ENCODE measurements at regions not wholly inside any gene's neighbourhood (a gene's known extent, or its start where the extent isn't known, plus 50 kb on each side); places are given as distances from the start of the nearest gene placed in this dataset.

- no peaks in the 10 kb centered on the region for H3K27me3 ChIP-seq (ENCODE audit: control insufficient read depth, insufficient read depth, low read length)
- CTCF ChIA-PET: no interaction called here
- POLR2A ChIA-PET: interaction anchor here (0.7 kb wide), 1 partner anchor 1604 kb away, joined by 5 read pairs; no protein-coding TSS in a partner anchor
- in situ Hi-C loops (cut with HindIII; ENCODE audit: low pct_unique_long_range_greater_than_20kb, low sequenced_read_pairs) (no loop called here), intact Hi-C loops (cut with micrococcal nuclease; ENCODE audit: unreplicated experiment) (no loop called here)
- no peaks in the 10 kb centered on the region for H3K4me1 ChIP-seq (ENCODE audit: control insufficient read depth, insufficient read depth, low read length)
- H3K27ac ChIP-seq (ENCODE audit: low read length): no peak overlapping the region
- TF ChIP-seq REST (IDR thresholded peaks at IDR 0.05; ENCODE audit: insufficient read depth in 1 of 2, low read depth in 2 of 2, low read length in 1 of 2): no peak
- TF ChIP-seq POLR2AphosphoS5 (IDR thresholded peaks at IDR 0.05; ENCODE audit: low read depth, low read length): no peak
- TF ChIP-seq CTCF (IDR thresholded peaks at IDR 0.05): no peak
- TF ChIP-seq SIN3A (IDR thresholded peaks at IDR 0.05; ENCODE audit: borderline replicate concordance, insufficient read depth, low read depth, low read length): no peak
- H3K36me3 ChIP-seq (ENCODE audit: control insufficient read depth, insufficient read depth, low read length): no peaks in the 10 kb centered on the region
- no peak overlapping the region for H3K4me3 ChIP-seq (ENCODE audit: low read depth in 2 of 2, low read length in 2 of 2)
- no peaks in the 10 kb centered on the region for H3K9me3 ChIP-seq (ENCODE audit: control insufficient read depth, insufficient read depth, low read depth, low read length)
- DNase-seq (ENCODE audit: low read depth, low spot score) (no peak), ATAC-seq (no peak)
- BruUV-seq (replicated peaks): no TSS peak
These were observed 478.3 kb upstream of the SOX5 start for GRCh38 chr12:24427776-24428175.

- H3K4me1 ChIP-seq (ENCODE audit: control insufficient read depth, insufficient read depth, low read length): no peaks in the 10 kb centered on the region
- POLR2A ChIA-PET: no interaction called here
- H3K27me3 ChIP-seq (ENCODE audit: control insufficient read depth, insufficient read depth, low read length): no peaks in the 10 kb centered on the region
- CTCF ChIA-PET: no interaction called here
- BruUV-seq (replicated peaks): no TSS peak
- in situ Hi-C loops (cut with HindIII; ENCODE audit: low pct_unique_long_range_greater_than_20kb, low sequenced_read_pairs) (no loop called here), intact Hi-C loops (cut with micrococcal nuclease; ENCODE audit: unreplicated experiment) (no loop called here)
- no peaks in the 10 kb centered on the region for H3K36me3 ChIP-seq (ENCODE audit: control insufficient read depth, insufficient read depth, low read length)
- TF ChIP-seq REST (IDR thresholded peaks at IDR 0.05; ENCODE audit: insufficient read depth in 1 of 2, low read depth in 2 of 2, low read length in 1 of 2) (no peak), CTCF (IDR thresholded peaks at IDR 0.05) (no peak), TCF7L2 (IDR thresholded peaks at IDR 0.05; ENCODE audit: low read depth, low read length) (no peak), SIN3A (IDR thresholded peaks at IDR 0.05; ENCODE audit: borderline replicate concordance, insufficient read depth, low read depth, low read length) (no peak), POLR2AphosphoS5 (IDR thresholded peaks at IDR 0.05; ENCODE audit: low read depth, low read length) (no peak)
- no peak overlapping the region for H3K27ac ChIP-seq (ENCODE audit: low read length)
- no peak for ATAC-seq
- H3K4me3 ChIP-seq (ENCODE audit: low read depth in 2 of 2, low read length in 2 of 2): no peak overlapping the region
- DNase-seq (ENCODE audit: low read depth, low spot score): no peak
- no peaks in the 10 kb centered on the region for H3K9me3 ChIP-seq (ENCODE audit: control insufficient read depth, insufficient read depth, low read depth, low read length)
These were observed 476.1 kb upstream of the SOX5 start for GRCh38 chr12:24425601-24425970.

All from Panc1 (cell line).